Adipose tissue (tissue), 3 donors: ENCODE measurements at regions not wholly inside any gene's neighbourhood (a gene's known extent, or its start where the extent isn't known, plus 50 kb on each side); places are given as distances from the start of the nearest gene placed in this dataset.

Experiments used
- H3K27ac ChIP-seq: one replicate; pipeline ENCODE4 v1.5.1; 2013; ENCODE audit warnings: low read depth, low read length
- WGBS, 3 donors: extraction: QIAGEN DNeasy Blood & Tissue Kit; methylation state at CpG; one replicate each; pipeline ENCODE4 v1.1.7; 2013; 5-methylcytosine and 5-hydroxymethylcytosine counted together
- donor health status: healthy with polysubstance abuse.
- donor health status: Bipolar disorder and iron deficiency.
- donor health status: healthy.

DNA sequence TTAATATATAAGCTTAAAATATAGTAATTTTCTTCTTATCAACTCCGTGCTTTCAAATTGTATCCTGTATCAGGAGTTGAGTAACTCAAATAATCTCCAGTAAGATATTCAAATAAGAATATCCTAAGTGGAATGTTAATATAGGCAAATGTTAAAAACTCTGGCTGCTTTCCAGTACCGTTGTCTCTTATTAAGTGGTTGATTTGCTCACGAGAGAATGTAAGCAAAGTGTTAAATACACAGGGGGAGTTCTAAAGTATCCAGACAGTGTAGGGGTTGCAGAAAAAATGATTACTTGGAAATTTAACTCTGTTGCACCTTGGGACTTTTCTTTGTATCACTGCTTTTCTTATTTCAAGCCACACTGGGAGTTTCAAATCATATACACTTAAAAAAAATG, 478.9 kb upstream of the TBL1XR1 start:
- H3K27ac ChIP-seq: no peak overlapping the region
- WGBS, 3 donors: 54 to 88% (median 80%) methylated on average over 3 of the region's 3 CpGs

DNA sequence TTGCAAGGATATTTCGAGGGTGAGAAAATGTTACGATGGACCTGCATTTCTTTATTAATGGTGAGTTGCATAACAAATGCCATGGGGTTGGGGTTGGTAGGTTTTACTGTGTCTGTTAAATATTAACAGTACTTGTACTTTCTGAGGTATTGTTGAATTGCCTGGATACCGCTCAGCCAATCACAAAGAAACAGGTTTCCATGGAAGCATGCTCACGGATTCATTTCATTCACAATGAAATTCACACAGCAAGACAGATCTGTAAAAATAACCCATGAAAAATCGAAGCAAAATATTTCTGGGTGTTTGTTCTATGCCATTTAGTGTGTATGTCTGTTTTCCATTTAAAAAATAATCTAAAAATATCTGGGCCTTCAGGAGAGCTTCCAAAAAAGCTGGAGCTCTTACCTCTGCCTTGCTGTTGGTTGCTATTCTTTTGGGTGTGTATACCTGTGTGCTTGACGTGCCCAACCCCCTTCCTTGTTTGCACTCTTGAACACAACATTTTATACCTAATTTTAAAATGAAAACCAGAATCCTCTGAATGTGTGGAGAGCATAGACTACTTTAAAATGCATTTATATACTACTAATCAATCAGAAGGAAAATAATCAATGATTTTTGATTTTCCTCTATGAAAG, 479.8 kb upstream of the TBL1XR1 start:
- WGBS, 3 donors: 53 to 92% (median 82%) methylated on average over 6 of the region's 6 CpGs
- H3K27ac ChIP-seq: no peak overlapping the region

DNA sequence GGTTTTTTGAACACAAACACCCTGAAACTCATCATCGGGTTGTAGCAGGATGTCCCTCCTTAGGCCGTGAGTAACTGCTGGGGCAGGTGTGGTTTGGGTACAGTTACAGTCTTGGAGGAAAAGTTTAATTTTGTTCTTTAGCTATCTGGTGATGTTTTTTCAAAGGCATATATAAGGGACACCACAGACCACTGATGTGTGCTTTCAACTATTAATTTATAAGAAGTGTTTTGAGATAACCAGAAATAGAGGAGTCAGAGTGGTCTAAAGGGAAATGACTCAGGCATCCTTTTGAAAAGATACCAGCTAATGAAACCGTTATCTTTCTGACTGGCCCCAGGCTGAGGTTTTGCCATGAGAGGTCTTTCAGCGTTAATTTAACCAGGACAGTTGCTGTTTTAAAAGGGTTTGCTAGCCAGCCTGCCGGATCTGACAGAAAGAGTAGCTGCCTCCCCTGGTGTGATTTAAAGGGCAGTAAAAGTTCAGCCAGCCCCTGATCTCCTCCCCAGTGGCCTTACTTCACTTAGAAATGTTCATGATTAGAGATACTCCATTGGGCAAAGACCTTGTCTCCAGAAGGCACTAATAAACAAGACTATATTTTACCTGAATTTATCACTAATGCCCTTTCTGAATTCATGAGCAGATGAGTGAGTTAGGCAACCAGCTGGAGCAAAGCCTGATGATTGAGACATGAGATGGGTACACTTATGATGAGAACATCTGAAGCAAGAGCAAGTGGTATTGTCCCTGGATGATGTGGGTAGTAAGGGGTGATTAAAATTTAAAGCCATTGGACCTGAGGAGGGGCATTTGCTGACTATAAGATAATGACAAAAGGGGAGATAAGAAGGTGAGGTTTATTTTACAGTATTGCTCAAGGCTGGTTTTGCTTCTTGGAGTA, 482.5 kb upstream of the TBL1XR1 start:
- 15 to 57% (median 28%) methylated on average over 5 of the region's 5 CpGs for WGBS, 3 donors
- H3K27ac ChIP-seq: no peak overlapping the region

DNA sequence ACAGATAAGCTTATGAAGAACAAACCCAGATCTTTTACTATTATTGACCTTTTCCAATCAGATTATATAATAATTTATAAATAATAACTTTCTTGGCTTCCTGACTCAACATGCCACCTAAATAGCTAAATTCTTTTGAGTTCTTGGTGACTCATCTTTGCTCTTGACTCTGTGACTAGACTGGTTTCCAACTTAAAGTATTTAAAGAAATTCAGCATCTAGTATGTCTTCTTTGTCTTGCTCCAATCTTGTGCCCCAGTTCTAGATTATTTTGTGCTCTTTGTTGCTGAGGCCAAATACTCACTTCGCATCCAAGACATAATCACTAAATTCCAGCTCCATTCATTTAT, 483.2 kb upstream of the TBL1XR1 start:
- no peak overlapping the region for H3K27ac ChIP-seq
- 78 to 99% (median 95%) methylated on average over 1 of the region's 1 CpG for WGBS, 3 donors

DNA sequence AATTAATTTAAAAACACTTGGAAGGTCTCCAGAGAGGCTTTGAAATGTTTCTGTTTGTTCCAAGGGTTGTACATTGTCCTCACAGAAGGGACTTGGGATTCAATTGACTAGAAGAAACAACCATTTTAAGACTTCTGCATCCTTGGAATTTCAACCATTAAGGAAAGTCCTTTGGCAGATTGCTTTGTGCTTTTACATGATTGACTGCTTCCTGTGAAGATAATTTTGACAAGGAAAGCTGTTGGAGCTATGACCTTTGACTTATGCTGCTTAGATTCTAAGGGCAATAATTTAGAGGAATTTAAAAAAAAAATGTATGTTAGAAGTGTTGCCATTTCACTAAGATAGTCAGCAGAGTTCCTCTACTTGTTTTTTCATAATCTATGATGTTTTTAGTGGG, 483.9 kb upstream of the TBL1XR1 start:
- H3K27ac ChIP-seq: no peak overlapping the region

DNA sequence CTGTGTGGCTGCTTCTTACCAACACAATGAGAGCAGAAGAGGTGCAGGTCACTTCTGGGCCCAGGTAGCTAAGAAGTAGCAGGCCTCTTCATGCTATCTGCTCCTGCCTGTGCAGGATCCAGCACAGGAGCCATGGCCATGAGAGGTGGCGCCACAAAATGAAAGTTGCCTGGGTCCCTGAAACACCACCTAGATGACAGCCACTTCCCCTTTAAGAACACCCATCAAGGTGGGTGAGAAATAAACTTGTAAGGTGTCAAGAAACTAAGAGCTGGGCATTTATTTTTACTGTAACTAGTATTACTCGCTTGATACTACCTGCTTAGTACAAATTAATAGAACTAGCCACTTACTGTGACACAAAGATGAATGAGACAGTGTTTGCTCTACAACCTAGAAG, 484.6 kb upstream of the TBL1XR1 start:
- 50 to 92% (median 66%) methylated on average over 2 of the region's 2 CpGs for WGBS, 3 donors
- H3K27ac ChIP-seq: no peak overlapping the region

DNA sequence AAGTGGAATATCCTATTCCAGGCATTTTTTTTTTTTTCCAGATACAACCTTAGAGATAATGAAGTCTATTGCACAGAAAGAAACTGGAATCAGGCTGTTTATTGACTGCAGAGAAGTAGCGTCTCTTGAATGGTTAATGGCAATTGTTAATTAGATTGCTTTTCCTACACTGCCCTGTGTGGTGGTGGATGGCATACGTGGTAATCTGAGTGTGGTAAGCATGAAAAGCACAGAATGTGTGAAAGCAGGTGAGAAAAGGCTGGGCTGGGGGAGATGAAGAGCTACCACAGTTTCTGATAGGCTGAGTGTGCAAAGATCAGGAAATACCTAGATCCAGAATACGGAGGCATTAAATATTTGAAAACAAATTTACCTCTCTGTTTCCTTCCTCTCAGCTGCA, 486.3 kb upstream of the TBL1XR1 start:
- WGBS, 3 donors: 71 to 80% (median 76%) methylated on average over 3 of the region's 3 CpGs

DNA sequence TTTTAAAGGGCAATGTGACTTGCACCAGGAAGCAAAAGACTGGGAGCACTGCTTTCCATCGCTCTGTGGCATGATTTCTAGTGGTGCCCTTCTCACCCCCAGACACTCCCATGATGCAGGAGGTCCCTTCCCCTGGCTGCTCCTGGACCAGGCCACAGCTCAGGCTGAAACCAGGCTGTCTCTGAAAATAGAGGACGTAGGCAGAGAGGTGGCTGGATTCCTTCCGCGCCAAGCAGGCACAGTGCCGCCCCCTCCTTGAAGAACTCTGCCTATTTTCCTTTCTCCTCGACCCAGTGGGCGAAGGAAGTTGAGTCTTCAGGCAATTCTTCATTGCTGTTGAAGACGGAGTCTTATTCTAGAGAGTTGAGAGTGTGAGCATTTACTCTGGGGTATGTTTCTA, 489.4 kb upstream of the TBL1XR1 start:
- WGBS, 3 donors: 91 to 96% (median 95%) methylated on average over 8 of the region's 8 CpGs

More for the DNA sequence above, 486.3 kb upstream of the TBL1XR1 start:
- no peak overlapping the region for H3K27ac ChIP-seq

DNA sequence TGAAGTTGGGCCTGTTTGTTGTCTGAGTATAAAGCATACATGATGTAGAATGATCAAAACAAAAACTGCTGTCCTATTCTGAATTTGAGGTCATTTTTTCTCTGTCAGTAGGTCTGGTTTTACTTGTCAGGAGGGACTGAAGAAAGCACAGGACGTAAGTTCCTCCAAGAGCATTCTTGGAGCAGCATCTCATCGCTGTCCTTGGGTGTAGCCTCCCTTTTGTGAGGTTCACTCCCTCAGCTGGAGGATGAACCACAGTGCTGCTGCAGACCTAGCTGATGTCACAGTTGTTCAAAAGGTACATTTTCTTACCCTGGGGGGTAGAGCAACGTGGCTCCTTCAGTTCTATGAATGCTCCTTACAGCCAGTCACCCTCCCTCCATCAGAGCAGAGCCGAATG, 490.0 kb upstream of the TBL1XR1 start:
- 84 to 90% (median 89%) methylated on average over 4 of the region's 4 CpGs for WGBS, 3 donors
- H3K27ac ChIP-seq: no peak overlapping the region

More for the DNA sequence above, 489.4 kb upstream of the TBL1XR1 start:
- no peak overlapping the region for H3K27ac ChIP-seq

DNA sequence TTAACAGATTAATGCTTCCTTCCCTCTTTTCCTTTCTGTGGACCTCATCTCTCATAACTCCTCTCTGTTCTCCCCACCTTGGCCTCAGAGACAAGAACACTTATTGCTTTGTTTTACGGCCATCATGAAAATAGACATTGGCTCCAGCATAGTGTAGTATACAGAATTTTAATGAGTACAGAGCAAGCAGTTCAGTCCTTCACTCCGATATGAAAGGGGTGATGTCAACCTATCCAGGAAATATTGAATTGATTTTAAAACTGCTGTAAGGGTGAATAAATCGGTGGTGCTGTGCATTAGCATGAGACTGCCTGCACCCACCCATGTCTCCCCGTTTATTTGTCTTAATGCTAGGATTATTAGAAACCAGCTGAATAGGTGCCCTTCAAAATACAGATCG, 490.9 kb upstream of the TBL1XR1 start:
- 76 to 95% (median 91%) methylated on average over 5 of the region's 5 CpGs for WGBS, 3 donors
- no peak overlapping the region for H3K27ac ChIP-seq

DNA sequence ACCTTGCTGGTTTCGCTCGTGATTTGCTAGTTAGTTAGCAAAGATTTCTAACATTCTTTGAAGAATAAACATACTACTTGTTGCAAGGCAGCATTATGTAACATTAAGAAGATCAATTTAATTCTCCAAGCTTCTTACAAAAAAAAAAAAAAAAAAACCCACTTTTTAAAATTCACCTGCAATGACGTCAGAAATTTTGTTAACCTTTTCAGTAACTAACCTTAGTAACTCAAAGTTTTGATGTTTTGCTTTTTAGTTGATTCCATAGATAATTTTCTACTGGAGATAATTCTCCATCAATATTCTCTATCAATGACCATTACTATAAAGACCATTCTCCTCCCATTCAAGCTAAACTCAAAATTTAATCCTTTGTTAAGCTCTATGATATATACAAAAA, 491.8 kb upstream of the TBL1XR1 start:
- WGBS, 3 donors: 79 to 93% (median 92%) methylated on average over 3 of the region's 3 CpGs

DNA sequence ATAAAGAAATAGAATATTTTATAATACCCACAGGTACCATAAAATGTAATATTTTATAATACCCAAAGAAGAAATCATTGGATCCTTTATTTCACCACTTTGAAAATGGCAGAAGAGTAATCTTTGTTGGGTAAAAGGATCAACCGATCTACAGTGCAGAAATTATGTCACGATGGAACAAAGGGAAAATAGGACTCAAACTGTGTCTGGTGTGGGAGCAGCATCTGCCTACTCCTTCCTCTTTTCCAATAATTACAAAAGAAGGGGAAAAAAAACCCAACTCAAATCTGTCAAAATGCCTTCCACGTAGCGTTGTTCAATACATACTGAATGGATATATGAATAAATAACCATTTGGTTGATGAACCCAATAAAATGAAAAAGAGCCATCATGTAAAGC, 492.6 kb upstream of the TBL1XR1 start:
- no peak overlapping the region for H3K27ac ChIP-seq
- 86 to 94% (median 88%) methylated on average over 4 of the region's 4 CpGs for WGBS, 3 donors

More for the DNA sequence above, 491.8 kb upstream of the TBL1XR1 start:
- no peak overlapping the region for H3K27ac ChIP-seq

DNA sequence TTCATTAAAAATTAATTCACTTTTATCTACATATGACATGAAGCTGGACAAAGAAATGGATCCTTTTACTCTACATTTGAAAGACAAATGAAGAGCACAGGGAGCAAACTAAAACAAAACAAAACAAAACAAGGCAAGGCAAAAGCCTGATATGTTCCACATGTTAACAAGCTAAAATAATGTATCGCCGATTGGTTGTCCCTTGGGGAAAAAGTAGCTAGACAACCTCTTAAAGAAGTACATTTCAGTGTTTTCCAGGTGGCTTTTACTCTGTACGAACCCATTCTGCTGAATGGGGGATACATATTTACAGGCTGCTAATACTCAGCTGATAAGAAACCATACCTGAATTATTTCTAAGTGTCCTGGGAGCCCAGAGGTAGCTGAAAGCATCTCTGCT, 493.0 kb upstream of the TBL1XR1 start:
- no peak overlapping the region for H3K27ac ChIP-seq
- 83 to 93% (median 86%) methylated on average over 3 of the region's 3 CpGs for WGBS, 3 donors

DNA sequence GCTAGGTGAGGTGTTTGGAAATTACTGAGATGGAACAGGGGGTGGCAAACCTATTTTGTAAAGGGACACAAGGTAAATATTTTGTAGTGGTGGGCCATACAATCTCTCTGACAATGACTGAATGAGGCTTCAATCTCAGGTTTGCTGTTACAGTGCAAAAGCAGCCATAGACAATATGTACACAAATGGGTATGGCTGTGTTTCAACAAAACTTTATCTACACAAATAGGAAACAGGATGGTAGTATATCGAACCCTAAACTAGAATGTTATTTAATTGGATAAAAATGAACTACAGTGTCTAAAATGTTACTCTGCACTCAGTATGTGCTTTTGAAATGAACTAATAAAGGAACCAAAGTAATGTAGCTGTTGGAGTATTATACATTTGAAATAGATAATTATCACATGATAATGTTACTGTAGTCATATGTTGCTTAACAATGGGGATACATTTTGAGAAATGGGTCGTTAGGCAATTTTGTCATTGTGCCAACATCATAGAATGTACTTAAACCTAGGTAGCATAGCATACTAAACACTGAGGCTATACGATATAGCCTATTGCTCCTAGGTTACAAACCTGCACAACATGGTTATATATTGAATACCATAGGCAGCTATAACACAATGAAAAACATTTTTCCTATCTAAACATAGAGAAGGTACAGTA, 495.2 kb upstream of the TBL1XR1 start:
- H3K27ac ChIP-seq: no peak overlapping the region
- WGBS, 3 donors: 69 to 74% (median 71%) methylated on average over 3 of the region's 3 CpGs

DNA sequence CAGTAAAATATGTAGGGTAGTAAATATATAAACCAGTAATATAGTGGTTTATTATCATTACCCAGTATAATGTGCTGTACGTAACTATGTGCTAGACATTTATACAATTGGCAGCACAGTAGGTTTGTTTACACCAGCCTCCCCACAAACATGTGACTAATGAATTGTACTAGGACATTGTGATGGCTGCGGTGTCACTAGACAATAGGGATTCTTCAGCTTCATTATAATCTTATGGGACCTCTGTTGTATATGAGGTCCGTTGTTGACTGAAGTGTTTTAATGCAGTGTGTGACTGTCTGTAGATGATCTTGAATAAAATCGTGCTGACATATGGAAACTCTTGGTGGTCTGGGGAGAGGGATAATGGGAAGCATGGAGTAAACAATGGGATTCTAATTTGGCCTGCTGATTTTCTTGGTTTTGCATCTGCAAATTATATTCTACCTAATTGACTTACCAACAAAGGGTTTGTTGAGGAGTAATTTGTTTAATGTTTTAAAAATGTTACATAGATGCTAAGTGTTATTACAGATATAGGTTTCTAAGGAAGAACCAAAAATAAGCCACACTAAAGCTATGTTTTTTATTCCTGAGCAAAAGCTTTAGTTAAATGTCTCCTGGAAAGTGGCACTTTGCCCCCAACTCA, 496.5 kb upstream of the TBL1XR1 start:
- no peak overlapping the region for H3K27ac ChIP-seq
- WGBS, 3 donors: 71 to 74% (median 72%) methylated on average over 4 of the region's 4 CpGs

DNA sequence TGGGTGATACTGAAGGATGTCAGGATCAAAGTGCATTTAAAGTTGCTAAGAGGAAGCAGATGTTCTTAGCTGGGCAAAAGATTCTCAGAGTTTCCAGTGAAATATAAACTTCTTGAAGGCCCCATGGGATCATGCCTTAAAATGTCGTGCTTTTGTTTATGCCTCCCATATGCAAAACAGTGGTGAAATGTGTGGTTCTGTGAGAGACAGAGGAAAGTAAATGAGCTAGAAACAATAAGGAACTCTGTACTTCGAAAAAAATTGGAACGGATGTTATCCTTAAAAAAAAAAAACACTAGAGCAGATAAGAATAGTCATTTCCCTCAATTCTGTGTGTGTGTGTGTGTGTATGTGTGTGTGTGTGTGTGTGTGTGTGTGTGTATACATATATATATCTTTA, 497.0 kb upstream of the TBL1XR1 start:
- no peak overlapping the region for H3K27ac ChIP-seq
- WGBS, 3 donors: 7 to 34% (median 14%) methylated on average over 3 of the region's 3 CpGs

DNA sequence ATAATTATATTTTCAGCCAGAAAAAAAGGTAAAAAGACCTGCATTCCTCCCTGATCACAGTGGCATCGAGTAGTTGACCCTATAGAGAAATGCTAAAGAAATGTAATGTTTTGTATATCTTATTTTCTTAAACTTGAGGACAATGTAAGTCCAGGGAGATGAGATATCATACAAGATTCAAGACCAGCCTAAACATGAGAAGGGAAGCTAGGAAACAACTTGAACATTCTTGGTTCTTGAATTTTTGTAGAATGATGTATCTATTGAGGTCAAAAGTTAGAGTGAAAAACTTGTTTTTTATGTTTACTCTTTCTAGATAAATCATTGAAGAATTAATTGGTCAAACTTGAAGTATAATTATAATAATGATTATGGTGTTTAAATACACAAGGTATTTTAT, 497.7 kb upstream of the TBL1XR1 start:
- WGBS, 3 donors: 73 to 92% (median 79%) methylated on average over 1 of the region's 1 CpG
- no peak overlapping the region for H3K27ac ChIP-seq

DNA sequence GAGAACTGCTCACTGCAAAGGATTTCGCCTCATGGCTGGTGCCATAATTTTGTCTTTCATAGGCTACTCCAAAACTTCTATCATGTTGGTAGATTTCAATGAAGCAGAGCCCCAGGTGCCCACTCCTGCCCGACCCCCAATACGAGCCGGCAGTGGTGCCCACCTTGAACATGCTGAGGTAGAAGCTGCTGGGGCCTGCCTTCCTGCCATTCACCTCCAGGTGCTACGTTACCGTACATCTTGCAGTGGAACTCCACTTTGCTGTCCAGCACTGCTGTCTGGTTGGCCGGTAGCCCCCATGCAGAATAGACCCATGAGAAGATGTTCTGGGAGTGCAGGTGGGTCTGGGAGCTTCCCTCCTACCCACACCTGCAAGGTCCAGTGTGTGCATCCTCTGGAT, 502.8 kb upstream of the TBL1XR1 start:
- H3K27ac ChIP-seq: no peak overlapping the region
- WGBS, 3 donors: 87 to 97% (median 90%) methylated on average over 7 of the region's 7 CpGs

DNA sequence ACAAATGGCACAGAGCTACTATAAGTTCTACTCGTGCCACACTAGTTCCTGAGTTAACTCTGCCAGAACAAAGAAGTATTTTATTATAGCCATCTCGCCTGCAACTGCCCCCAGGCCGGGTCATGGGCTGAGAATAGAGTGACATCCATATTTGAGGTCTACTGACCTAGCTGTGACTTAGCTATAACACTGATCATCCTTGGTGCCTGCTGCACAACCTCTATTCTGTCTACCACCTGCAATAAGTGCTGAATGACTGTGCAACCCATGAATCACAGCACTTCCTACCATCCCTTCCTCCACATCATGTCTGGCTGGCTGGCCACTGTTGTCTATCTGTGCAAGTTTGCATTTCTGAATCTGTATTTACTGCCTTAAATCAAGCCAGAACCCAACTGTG, 506.5 kb upstream of the TBL1XR1 start:
- no peak overlapping the region for H3K27ac ChIP-seq
- 85 to 94% (median 88%) methylated on average over 3 of the region's 3 CpGs for WGBS, 3 donors
